GM12892 (cell line): ENCODE measurements at regions not wholly inside any gene's neighbourhood (a gene's known extent, or its start where the extent isn't known, plus 50 kb on each side); places are given as distances from the start of the nearest gene placed in this dataset.

Experiments used
- POLR2A ChIP-seq: IDR thresholded peaks from 2 replicates; pipeline ENCODE4 v1.6.1; 2011; ENCODE audit warnings: low read depth, low read length, control low read depth
- POLR2AphosphoS5 ChIP-seq: IDR thresholded peaks from 2 replicates; pipeline ENCODE4 v1.6.1; 2011; ENCODE audit warnings: low read depth, low read length, control low read depth

GRCh38 chr3:67898916-67899315 is 244.5 kb upstream of the SUCLG2 start:
- no peak for TF ChIP-seq POLR2A
- TF ChIP-seq POLR2AphosphoS5 = no peak
